ENCODE measurements at regions not wholly inside any gene's neighbourhood (a gene's known extent, or its start where the extent isn't known, plus 50 kb on each side); places are given as distances from the start of the nearest gene placed in this dataset.

DNA sequence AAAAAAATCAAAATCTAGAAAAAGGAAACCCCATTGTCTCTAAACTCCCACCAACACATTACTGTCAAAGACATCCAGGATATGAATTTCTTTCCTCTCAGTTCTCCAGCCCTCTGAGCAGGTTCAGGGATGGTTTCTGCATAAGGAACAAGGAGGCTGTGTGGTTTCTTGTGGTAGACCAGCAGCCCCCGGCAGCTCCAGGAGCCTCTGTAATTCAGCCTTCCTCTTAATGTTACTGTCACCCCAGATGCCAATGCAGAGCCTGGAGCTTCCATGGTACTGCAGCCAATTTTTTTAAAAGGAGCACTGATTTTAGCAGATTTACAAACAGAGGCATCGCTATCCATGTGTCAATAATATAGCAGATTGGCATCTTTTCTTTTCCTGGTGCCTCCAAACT is 100.6 kb upstream of the FAM216B start:
- TF ChIP-seq, protein P1, sequence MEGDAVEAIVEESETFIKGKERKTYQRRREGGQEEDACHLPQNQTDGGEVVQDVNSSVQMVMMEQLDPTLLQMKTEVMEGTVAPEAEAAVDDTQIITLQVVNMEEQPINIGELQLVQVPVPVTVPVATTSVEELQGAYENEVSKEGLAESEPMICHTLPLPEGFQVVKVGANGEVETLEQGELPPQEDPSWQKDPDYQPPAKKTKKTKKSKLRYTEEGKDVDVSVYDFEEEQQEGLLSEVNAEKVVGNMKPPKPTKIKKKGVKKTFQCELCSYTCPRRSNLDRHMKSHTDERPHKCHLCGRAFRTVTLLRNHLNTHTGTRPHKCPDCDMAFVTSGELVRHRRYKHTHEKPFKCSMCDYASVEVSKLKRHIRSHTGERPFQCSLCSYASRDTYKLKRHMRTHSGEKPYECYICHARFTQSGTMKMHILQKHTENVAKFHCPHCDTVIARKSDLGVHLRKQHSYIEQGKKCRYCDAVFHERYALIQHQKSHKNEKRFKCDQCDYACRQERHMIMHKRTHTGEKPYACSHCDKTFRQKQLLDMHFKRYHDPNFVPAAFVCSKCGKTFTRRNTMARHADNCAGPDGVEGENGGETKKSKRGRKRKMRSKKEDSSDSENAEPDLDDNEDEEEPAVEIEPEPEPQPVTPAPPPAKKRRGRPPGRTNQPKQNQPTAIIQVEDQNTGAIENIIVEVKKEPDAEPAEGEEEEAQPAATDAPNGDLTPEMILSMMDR (IDR thresholded peaks at IDR 0.05; ENCODE audit: poor library complexity): no peak
- TF ChIP-seq EZH2 (IDR thresholded peaks at IDR 0.05; ENCODE audit: borderline replicate concordance): no peak
- no peak for TF ChIP-seq EZH2phosphoT487 (IDR thresholded peaks at IDR 0.05; ENCODE audit: low read depth, severe bottlenecking, unreplicated experiment)
